ENCODE measurements at regions not wholly inside any gene's neighbourhood (a gene's known extent, or its start where the extent isn't known, plus 50 kb on each side); places are given as distances from the start of the nearest gene placed in this dataset.

GRCh38 chr12:93275589-93275988 is 102.1 kb upstream of the NUDT4 start:
- Histone ChIP-seq H3K79me2 (ENCODE audit: insufficient read depth, low read depth, low read length) (no peaks in the 10 kb centered on the region), H3K9me2 (ENCODE audit: insufficient read depth, low read length) (no peaks in the 10 kb centered on the region), H3K4me1 (ENCODE audit: insufficient read depth, low read length, poor library complexity, severe bottlenecking) (no peaks in the 10 kb centered on the region), H3K4me3 (ENCODE audit: low read depth, low read length, poor library complexity, severe bottlenecking) (no peak overlapping the region), H4K20me1 (ENCODE audit: insufficient read depth, low read length) (no peaks in the 10 kb centered on the region), H2AFZ (ENCODE audit: low read length) (no peak overlapping the region), H3K4me2 (ENCODE audit: low read length) (no peak overlapping the region), H3K36me3 (ENCODE audit: insufficient read depth, low read length) (no peaks in the 10 kb centered on the region), H3K27ac (ENCODE audit: low read depth, low read length, poor library complexity, severe bottlenecking) (no peak overlapping the region), H3K9me3 (ENCODE audit: low read length) (no peaks in the 10 kb centered on the region)
- ChIA-PET POLR2A (no interaction called here), CTCF (ENCODE audit: unreplicated experiment) (no interaction called here)
- BruUV-seq (replicated peaks), result no TSS peak
- no peak for DNase-seq (ENCODE audit: low spot score)
- TF ChIP-seq CTCF (conservative IDR thresholded peaks at IDR 0.05; ENCODE audit: low read length), result no peak
- no peak for TF ChIP-seq EZH2phosphoT487 (IDR thresholded peaks at IDR 0.05; ENCODE audit: borderline replicate concordance, low read depth, low read length)
- intact Hi-C loops (cut with micrococcal nuclease; ENCODE audit: unreplicated experiment), result no loop called here

- no peak overlapping the region for H3K4me3 ChIP-seq (ENCODE audit: low read depth, low read length, poor library complexity, severe bottlenecking)
- no peak overlapping the region for H3K4me2 ChIP-seq (ENCODE audit: low read length)
- no peaks in the 10 kb centered on the region for H3K9me3 ChIP-seq (ENCODE audit: low read length)
- no peak for DNase-seq (ENCODE audit: low spot score)
- H3K79me2 ChIP-seq (ENCODE audit: insufficient read depth, low read depth, low read length), result no peaks in the 10 kb centered on the region
- H3K4me1 ChIP-seq (ENCODE audit: insufficient read depth, low read length, poor library complexity, severe bottlenecking), result no peaks in the 10 kb centered on the region
- ChIA-PET CTCF (ENCODE audit: unreplicated experiment) (no interaction called here), POLR2A (no interaction called here)
- BruUV-seq (replicated peaks), result no TSS peak
- H3K9me2 ChIP-seq (ENCODE audit: insufficient read depth, low read length), result no peaks in the 10 kb centered on the region
- no peak overlapping the region for H3K27ac ChIP-seq (ENCODE audit: low read depth, low read length, poor library complexity, severe bottlenecking)
- intact Hi-C loops (cut with micrococcal nuclease; ENCODE audit: unreplicated experiment), result no loop called here
- TF ChIP-seq CTCF (conservative IDR thresholded peaks at IDR 0.05; ENCODE audit: low read length) (no peak), EZH2phosphoT487 (IDR thresholded peaks at IDR 0.05; ENCODE audit: borderline replicate concordance, low read depth, low read length) (no peak)
- H4K20me1 ChIP-seq (ENCODE audit: insufficient read depth, low read length), result no peaks in the 10 kb centered on the region
- H2AFZ ChIP-seq (ENCODE audit: low read length), result no peak overlapping the region
- H3K36me3 ChIP-seq (ENCODE audit: insufficient read depth, low read length), result no peaks in the 10 kb centered on the region
Measured at GRCh38 chr12:93279565-93280412, 97.9 kb upstream of the NUDT4 start.

GRCh38 chr12:93287149-93287548 is 90.6 kb upstream of the NUDT4 start:
- no peaks in the 10 kb centered on the region for H3K36me3 ChIP-seq (ENCODE audit: insufficient read depth, low read length)
- no peaks in the 10 kb centered on the region for H3K4me1 ChIP-seq (ENCODE audit: insufficient read depth, low read length, poor library complexity, severe bottlenecking)
- no peak overlapping the region for H2AFZ ChIP-seq (ENCODE audit: low read length)
- no peak overlapping the region for H3K4me2 ChIP-seq (ENCODE audit: low read length)
- no peak for DNase-seq (ENCODE audit: low spot score)
- TF ChIP-seq EZH2phosphoT487 (IDR thresholded peaks at IDR 0.05; ENCODE audit: borderline replicate concordance, low read depth, low read length) (no peak), CTCF (conservative IDR thresholded peaks at IDR 0.05; ENCODE audit: low read length) (no peak)
- intact Hi-C loops (cut with micrococcal nuclease; ENCODE audit: unreplicated experiment), result loop anchor here (5.0 kb wide), 1 partner anchor 190 kb away; no protein-coding TSS in a partner anchor
- no peaks in the 10 kb centered on the region for H4K20me1 ChIP-seq (ENCODE audit: insufficient read depth, low read length)
- no peaks in the 10 kb centered on the region for H3K79me2 ChIP-seq (ENCODE audit: insufficient read depth, low read depth, low read length)
- no peak overlapping the region for H3K27ac ChIP-seq (ENCODE audit: low read depth, low read length, poor library complexity, severe bottlenecking)
- POLR2A ChIA-PET, result no interaction called here
- no peak overlapping the region for H3K4me3 ChIP-seq (ENCODE audit: low read depth, low read length, poor library complexity, severe bottlenecking)
- no TSS peak for BruUV-seq (replicated peaks)
- H3K9me3 ChIP-seq (ENCODE audit: low read length), result no peaks in the 10 kb centered on the region
- CTCF ChIA-PET (ENCODE audit: unreplicated experiment), result no interaction called here
- H3K9me2 ChIP-seq (ENCODE audit: insufficient read depth, low read length), result no peaks in the 10 kb centered on the region

Data from OCI-LY7 (cell line).